Non-pigmented ciliary epithelial cell (primary cell): ENCODE measurements at regions not wholly inside any gene's neighbourhood (a gene's known extent, or its start where the extent isn't known, plus 50 kb on each side); places are given as distances from the start of the nearest gene placed in this dataset.
"Not testable (repeated sequence)": the region's sequence is repeated elsewhere in the genome, so short reads cannot be mapped to it uniquely, and the experiment has no call there.

Experiments
- DNase-seq: peaks from one replicate; pipeline ENCODE4 v3.0.0-alpha.2; 2010; ENCODE audit warnings: low read depth

DNA sequence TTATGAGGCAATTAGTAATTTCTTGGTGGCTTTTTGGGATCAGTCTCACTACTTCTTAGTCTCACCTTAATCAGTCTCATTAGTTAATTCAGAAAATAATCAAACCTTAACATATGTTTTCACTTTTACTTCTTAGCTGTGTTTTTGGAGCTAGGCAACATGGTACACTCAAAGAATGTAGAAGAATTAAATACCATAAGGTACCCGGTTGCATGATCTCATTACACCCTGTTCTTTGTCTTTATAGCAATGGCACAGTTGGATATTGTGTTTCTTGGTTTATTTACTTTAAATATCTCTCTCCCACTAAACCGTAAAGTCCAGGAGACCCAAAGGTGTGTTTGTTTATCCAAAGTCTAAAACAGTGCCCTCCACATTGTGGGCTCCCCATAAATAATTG lies 132.3 kb downstream of the TNFSF18 start:
- DNase-seq: no peak

DNA sequence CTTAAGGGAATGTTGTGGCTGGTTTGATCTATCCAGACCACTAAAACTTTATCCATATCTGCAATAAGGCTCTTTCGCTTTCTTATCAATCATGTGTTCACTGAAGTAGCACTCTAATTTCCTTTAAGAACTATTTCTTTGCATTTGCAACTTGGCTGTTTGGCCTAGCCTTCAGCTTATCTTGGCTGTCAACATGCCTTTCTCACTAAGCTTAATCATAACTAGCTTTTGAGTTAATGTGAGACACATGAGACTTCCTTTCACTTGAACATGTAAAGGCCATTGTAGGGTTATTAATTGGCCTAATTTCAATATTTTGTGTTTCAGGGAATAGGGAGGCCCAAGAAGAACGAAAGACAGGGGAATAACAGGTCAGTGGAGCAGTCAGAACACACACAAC lies 124.7 kb downstream of the TNFSF18 start:
- DNase-seq: no peak

DNA sequence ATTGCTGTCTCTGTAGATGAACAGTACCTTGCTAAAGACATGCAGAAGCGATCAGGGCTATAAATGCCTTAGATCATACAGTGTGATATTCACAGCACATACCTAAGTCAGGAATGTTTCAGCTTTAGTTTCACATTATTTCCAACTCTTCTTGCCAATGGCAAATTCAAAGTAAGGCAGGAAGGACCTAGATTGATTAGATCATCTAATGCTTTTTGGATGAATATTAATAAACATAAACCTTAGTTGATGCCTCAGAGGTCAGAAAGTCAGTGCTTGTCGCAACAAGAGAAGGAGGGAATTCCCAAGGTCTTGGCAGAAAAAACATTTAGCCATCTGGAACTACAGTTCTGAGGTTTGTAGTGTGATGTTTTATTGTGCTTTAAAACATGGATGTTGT lies 122.3 kb downstream of the TNFSF18 start:
- DNase-seq: peak; percentile 92

DNA sequence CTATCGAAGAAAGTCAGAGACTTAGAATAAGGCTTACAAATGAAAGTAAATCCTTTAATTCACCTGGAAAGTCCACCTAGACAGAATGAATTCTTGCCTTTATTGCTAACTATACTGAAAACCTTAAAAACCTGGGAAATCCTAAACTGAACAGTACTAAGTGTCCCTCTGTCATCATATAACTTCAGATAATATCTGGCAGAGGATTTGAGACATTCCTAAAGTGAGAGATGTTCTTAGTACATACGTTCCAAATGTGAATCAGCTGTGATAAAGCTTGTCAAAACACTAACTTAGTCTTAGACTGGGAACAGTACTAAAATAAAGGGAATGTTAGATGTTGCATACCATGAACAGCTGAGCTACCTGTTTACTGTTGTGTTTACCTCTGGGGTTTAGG lies 121.7 kb downstream of the TNFSF18 start:
- peak; percentile 70 for DNase-seq

DNA sequence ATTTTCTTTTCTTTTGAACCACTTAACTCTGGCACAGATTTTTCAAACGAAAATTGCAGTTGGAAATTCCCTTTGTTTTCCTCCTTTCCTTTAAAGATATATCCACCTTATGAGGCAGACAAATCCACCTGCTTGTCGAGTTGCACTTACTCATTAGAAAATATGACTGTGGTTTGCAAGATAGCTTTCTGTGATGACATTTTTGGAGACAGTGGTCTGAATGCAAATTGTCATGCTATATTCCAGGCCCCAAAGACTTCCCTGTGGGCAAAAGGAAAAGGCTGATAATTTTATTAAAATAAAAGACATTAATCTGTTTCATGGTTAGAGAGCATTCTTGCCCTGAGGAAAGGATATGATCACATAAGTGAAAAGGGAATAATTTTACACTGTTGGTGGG lies 120.6 kb downstream of the TNFSF18 start:
- no peak for DNase-seq

DNA sequence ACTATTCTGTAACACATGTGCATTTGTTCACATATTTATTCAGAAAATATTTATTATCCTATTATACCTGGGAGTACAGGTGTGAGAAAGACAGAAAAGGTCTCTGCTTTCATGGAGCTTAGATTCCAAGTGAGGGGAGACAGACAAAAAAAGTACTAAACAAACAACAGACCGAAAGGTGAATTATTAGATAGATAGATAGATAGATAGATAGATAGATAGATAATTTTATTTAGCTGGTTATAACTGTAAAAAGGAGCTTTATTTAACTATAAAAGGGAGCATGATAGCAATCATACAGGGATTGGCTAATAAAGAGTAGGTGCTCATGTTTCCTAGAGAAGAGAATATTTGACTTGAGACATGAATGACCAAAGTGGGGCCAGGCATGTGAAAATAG lies 119.4 kb downstream of the TNFSF18 start:
- no peak for DNase-seq

DNA sequence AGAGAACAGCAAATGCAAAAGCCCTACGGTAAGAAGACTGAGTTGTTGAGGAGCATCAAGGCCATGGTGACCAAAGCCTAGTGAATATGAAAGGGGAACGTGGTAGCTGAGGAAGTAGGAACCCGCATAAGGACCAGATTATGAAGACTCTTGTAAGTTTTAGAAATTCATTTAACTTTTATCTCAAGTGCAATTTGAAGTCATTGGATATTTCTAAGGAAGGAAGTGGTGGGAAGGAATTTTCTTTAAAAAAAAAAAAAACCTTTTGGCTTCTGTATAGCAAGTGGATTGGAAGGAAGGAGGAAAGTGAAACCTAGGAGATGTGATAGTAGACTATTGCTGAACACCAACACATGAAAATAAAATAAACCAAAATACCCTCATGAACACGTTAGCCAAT lies 119.0 kb downstream of the TNFSF18 start:
- no peak for DNase-seq

DNA sequence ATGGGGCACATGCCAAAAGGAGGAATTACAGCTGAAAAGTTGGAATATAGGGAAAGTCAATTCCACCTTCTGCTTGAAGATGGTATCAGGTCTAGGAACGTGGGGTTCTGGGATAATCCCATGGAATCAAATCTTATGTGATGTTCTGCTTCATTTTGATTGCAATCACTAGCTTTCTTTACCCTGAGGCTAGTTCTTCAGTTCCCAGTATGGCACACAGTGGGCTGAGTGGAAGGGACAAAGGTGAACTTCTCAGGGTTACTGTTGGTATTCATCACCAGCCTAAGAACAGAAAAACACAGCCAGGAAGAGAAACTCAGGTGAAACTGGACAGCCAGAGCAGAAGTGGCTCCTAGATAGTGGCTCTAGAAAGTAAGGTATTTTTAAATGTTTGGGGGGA lies 117.8 kb downstream of the TNFSF18 start:
- no peak for DNase-seq

DNA sequence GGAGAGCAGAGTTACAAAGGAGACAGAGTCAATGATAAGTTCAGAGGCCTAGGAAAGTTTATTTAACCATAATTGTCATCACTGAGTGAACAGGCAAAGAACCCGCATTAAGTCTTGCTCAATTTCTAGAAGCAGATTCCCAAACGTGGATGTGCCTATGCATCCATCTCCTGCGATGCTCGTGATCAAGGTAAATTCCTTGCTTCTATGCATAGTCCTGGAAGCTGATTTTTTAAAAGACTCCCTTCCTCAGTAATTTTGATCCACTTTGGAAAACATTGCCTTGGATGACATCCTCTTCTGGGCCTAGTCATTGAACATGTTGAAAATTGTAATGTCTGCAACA lies 116.4 kb downstream of the TNFSF18 start:
- DNase-seq: no peak

DNA sequence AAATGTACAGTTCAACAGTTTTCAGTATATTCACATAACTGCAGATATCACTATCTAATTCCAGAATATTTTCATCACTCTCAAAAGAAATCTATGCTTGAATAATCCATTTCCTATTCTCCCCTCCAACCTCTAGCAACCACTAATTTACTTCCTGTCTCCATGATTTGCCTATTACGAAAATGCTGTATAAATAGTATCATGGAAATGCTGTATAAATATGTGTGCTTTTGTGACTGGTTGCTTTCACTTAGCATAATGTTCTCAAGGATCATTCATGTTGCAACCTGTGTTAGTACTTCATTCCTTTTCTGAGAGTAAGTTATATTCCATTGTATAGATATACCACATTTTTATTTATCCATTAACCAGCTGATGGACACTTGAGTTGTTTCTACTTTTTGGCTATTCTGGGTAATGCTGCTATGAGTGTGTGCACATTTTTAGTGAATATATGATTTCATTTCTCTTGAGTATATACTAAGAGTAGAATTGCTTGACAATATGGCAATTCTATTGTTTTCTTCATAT lies 115.6 kb downstream of the TNFSF18 start:
- DNase-seq: no peak

DNA sequence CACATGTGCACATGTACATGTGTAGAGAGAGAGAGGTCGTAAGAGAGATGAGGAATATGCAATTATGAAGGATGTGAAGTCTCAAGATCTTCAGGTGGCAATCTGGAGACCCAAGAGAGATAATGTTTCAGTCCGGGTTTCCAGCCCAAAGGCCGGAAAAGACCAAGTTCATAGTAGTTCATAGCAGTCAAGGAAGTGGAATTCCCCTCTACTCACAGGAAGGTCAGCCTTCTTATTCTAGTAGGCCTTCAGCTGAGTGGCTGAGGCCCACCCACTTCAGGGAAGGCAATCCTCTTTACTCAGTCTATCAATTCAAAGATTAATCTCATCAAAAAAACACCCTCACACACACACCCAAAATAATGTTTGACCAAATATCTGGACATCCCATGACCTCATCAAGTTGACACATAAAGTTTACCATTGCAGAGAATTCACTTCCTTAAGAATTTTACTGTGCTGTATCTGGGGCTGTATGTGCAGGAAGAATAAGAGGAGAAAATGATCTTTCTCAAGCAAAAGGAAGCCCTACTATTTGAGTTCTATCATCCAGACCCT lies 114.6 kb downstream of the TNFSF18 start:
- no peak for DNase-seq

DNA sequence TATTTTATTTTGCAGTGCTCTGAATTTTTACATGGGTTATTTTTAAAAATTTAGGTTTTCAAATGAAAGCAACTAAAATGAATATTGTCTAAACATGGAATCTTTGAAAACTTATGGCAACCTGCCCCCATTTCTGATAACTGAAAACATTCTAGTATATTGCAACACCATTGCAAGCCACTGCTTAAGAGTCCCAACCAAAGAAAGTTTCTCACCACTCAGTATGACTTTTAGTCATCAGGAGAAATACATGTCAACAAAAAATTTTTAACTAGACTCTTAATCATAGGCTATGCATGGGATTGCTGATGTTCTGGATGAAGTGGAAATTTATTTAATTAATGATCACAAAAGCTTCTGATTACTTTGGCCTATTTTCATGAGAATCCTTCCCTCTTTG lies 112.1 kb downstream of the TNFSF18 start:
- DNase-seq: no peak

DNA sequence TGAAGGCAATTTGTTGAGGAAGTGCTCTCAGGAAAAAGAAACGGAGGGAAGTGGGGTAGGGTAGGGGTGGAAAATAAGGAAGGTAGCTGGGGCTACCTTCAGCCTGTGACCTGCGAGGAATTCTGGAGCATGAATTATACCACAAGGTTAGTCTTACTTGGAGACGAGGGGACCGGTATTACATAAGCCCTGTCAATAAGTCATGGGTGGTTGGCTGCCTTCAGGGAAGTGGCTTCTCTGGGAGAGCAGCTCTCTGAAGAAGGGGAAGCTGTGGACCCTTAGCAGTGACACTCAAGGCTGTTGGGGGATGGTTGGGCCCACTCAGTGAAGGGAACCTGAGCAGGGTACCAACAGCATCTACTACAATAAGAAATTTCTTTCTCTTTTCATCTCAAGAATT lies 111.3 kb downstream of the TNFSF18 start:
- DNase-seq: no peak

DNA sequence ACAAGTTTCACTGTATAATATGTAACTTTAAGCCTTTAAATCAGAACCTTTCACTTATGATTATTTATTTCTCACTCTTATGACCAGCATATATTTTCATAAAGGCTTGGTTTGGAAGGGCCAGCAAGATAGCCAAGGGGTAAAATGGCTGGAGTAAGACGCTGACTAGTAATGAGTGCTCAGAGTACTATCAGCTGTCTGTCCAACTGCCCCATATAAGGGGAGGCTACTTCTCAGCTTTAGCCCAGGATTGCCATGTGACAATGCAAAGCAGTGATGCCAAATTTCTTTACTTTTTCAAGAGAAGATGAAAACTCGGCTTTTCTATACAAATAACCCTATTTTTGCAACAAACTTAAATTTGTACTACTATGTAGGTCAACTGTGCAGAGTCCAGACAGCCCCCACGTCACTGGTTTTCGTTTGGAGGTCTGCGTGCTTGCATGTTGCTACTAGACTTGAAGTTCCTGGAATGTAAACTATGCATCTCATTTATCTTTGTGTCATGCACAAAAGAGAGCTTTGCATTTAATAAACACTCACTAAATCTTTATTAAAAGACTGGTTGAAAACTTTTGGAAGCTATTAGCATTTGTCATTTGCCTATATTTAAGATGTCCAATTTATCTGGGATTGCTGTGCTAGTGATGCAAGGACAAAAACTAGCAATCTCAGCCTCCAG lies 110.4 kb downstream of the TNFSF18 start:
- DNase-seq: no peak

DNA sequence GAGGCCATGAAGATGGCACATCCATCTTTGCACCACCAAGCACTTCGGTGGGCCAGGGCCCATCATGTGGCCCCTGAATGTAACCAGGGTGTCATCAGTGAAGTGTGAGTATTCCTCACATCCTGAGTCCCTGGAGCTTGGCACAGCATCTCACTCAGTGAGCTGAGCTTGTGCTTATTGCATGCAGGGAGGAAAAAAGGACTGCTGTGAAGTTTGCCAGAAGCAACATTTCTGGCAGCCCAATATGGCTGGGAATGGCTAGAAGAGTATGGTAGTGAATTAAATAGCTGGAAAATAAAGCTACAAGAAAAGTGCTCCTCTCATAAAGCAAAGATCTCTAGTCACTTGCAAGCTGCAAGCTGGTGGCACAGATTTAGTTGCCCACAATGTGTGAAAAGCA lies 109.3 kb downstream of the TNFSF18 start:
- no peak for DNase-seq

DNA sequence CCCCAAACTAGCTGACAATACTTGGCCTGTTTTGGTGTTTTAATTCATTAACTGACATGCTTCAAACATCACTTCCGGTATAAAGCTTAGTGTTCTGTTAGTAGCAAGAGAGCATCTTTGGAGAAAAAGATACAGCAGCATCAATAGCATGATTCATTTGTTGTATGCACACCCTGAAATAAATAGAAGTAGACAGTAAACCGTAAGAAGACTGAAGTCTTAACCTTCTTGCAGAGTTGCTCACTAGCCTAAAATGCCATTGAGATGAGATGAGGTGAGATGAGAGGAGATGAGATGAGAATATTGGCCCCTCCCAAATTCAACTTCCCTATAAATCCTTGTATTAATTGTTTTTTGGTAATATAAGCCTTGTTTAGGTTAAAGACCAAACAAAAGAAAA lies 108.8 kb downstream of the TNFSF18 start:
- DNase-seq: no peak

DNA sequence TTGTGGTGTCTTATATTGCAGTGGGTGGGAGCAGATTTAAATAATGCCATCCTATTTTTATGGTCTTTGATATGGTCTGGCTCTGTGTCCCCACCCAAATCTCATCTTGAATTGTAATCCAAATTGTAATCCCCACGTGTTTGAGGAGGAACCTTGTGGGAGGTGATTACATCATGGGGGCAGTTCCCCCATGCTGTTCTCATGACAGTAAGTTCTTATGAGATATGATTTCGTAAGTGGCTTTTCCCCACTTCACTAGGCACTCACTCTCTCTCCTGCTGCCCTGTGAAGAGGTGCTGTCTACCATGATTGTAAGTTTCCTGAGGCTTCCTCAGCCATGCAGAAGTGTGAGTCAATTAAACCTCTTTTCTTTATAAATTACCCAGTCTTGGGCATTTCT lies 107.6 kb downstream of the TNFSF18 start:
- not testable (repeated sequence) for DNase-seq

DNA sequence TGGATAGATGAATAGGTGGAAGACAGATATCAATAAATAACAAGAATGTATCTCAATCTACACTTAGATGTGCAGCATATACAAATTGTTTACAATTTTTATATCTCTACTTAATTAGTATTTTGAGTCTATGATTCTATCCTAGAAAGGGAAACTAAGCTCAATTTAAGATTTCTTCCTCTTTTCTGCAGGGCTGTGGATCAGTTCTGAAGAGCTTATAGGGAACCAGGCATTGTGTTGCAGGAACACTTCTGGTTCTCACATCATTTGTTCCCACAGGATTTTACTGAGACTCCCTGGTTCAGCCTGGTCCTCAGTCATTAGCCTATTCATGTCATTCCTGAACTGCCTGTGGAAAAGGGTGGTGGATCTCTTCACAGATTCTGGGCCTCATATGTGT lies 105.8 kb downstream of the TNFSF18 start:
- no peak for DNase-seq

DNA sequence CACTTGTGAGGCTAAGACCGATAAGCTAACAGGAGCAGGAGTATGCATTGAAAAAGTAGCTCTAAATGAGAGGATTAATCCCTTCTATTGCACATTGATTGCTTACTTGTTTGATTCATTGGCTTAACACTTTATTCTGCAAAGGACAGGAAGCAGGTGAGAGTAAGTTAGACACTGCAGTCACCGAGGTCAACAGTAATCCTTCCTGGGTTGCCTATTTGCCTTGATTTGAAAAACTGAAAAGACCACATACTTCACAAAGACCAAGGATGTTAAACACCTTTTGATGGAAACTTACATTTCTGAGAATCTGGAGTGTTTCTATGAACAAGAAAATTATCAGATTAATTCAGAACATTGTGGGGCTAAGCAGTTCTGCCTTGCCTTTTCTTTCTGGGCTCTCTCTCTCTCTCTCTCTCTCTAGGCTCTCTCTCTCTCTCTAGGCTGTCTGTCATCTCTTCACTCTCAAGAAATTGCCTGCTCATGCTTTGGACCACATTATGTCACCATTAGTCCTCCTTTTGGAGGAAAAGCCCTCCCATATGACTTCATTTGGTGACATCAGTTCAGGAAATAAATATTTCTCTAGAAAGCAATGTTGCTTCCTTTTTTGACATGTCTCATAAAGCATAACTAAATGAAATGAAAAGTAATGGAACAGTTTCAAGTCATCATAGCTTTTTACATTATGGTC lies 103.8 kb downstream of the TNFSF18 start:
- no peak for DNase-seq

DNA sequence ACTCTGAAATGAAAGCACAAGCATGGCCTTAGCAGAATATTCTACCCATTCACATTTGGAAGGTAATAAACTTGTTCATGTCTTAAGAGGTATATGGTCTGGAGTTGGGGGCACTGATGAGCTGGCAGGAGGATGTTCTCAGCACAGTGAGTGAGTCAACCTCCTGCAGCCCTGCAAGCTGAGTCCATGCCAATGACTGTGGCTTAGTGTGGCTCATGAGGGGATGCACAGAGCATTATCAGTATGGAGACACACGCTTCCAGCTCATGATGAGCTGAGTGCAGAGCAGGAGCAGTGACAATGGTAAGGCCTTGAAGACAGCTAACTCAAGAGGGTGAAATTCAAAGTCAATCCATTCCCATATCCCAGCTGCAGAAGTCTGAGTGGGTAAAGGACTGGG lies 102.3 kb downstream of the TNFSF18 start:
- DNase-seq: peak; percentile 75

DNA sequence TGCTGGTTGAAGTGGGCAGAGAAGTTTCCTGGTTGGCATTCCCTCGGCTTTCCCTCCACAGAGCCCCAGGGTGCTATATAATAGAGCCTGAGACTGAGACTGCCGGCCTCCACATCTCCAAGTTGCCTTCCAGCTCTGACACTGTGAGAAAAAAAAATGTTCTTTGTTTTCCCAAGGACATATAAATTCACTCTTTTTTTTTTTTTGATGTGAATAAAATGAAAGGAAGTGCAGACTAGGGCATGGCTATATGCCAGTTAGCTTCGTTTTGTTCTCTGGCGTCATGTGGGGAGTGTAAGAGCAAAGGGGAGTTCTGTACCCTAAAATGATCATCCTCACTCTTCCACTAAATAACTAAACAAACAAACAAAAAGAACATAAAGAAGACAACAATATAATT lies 101.6 kb downstream of the TNFSF18 start:
- no peak for DNase-seq

DNA sequence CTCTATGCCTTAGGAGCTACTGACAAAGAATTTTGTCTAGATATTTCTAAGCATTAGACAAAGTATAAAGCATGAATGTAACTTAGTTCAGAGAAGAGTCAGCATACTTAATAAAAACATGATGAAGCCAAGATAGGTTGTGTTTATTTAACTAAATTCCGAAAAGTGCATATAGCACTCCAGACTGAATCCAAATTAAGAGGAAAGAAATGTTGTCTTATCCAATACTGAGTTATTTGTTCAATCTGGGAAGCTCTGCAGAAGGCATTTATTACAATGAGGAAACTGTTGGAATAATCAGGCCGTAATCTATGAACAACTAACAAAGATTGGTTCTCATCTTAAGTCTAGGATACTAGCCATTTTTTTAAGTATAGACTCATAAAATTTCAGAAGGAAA lies 100.2 kb downstream of the TNFSF18 start:
- no peak for DNase-seq

DNA sequence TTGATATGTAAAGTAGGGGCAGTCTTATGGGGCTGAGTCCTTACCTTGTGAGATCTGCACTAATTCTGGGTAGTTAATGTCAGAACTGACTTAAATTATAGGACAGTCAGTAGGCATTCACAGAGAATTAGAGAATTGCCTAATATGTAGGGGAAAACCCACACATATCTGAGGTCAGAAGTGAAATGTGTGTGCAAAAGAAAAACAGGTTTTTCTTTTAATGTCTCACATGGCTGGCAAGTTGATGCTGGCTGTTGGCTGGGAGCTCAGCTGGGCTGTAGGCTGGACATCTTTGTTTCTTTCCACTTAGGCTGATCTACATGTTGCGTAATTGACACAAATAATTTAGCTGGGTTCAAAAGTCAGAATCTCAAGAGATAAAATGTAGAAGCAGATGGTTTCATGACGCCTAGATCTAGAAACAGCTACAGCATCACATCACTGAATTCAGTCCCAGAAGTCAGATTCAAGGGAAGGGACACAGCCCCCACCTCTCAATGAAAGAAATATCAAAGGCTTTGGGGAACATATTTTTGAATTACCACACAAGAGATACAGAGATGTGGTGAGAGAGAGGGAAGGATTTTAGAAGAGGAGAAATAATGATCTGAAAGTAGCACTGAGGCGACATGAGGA lies 98.9 kb downstream of the TNFSF18 start:
- DNase-seq: no peak
